HepG2 (cell line): ENCODE measurements at regions not wholly inside any gene's neighbourhood (a gene's known extent, or its start where the extent isn't known, plus 50 kb on each side); places are given as distances from the start of the nearest gene placed in this dataset.

ENCODE experiments used
- ATAC-seq: fragments of 200-7000 bp; cut with Tn5 transposase; 3 replicates; pipeline ENCODE4 v1.9.1; 2020; ENCODE audit warnings: mild to moderate bottlenecking, moderate library complexity
- BruUV-seq: library from RNA; stranded (reverse); fragments of 400-500 nt; replicated peaks from 2 replicates; lab custom pipeline; 2021; lab: Mats Ljungman, UMichigan
- CTCF ChIA-PET: fragments of 300-600 bp; formaldehyde crosslinking; extraction: SDS; loops from one replicate; lab custom pipeline; 2021; ENCODE audit warnings: low total read pairs, inconsistent platforms, low intra/inter-chr PET ratio; lab: Yijun Ruan, JAX
- POLR2A ChIA-PET: fragments of 350-600 bp; sonication (Branson Sonifier 250); formaldehyde crosslinking; loops from one replicate; lab custom pipeline; 2020; ENCODE audit warnings: antibody characterized with exemption, inconsistent platforms; lab: Yijun Ruan, JAX
- DNase-seq: peaks from one replicate; pipeline ENCODE4 v3.0.0-alpha.2; 2015; ENCODE audit warnings: low spot score
- FAIRE-seq: peaks from 3 replicates; lab custom pipeline; 2011; peaks lifted over from hg19 to GRCh38; lab: Jason Lieb, UNC
- H2AFZ ChIP-seq: one replicate; pipeline ENCODE4 v1.6.1; 2011; ENCODE audit warnings: low read length, inconsistent platforms
- H3K27ac ChIP-seq: fragments of 300-600 bp; 3 replicates; pipeline ENCODE4 v1.8.0; 2011; ENCODE audit warnings: mixed run types, mild to moderate bottlenecking, mixed read lengths, low read length, inconsistent platforms; ENCODE audit not compliant: insufficient read depth; ENCODE audit errors: extremely low read length
- H3K27me3 ChIP-seq, 2 experiments: fragments of 200-600 bp in 1 of 2; 2 replicates in 1 of 2; 3 replicates in 1 of 2; pipeline versions ENCODE4 v1.6.0 to v1.8.0; 2011; ENCODE audit warnings: low read length in 2 of 2, mild to moderate bottlenecking in 2 of 2, moderate library complexity in 2 of 2, inconsistent platforms in 1 of 2; ENCODE audit not compliant: insufficient read depth in 2 of 2, control insufficient read depth in 1 of 2
- H3K36me3 ChIP-seq, 2 experiments: fragments of 200-600 bp in 1 of 2; replicated peaks in 1 of 2; 2 replicates in 1 of 2; 3 replicates in 1 of 2; pipeline versions ENCODE4 v1.5.1 to v1.8.0; 2011; ENCODE audit warnings: low read length in 2 of 2, inconsistent platforms in 1 of 2; ENCODE audit not compliant: insufficient read depth in 2 of 2, control insufficient read depth in 1 of 2
- H3K4me1 ChIP-seq: 2 replicates; pipeline ENCODE4 v1.5.1; 2012; ENCODE audit warnings: low read length, inconsistent platforms; ENCODE audit not compliant: insufficient read depth
- H3K4me2 ChIP-seq: 2 replicates; pipeline ENCODE4 v1.6.0; 2011; ENCODE audit warnings: low read depth, low read length, inconsistent platforms
- H3K4me3 ChIP-seq, 3 experiments: fragments of 200-600 bp in 1 of 3; sonication (generic), shearing (Covaris generic) in 1 of 3; replicated peaks in 1 of 3; 2 replicates each; pipeline ENCODE4 v1.5.1; 2011 to 2016; ENCODE audit warnings: low read length in 3 of 3, inconsistent platforms in 2 of 3, low read depth in 2 of 3, mild to moderate bottlenecking in 2 of 3, control low read depth in 1 of 3, mixed read lengths in 1 of 3; ENCODE audit not compliant: insufficient read depth in 1 of 3
- H3K79me2 ChIP-seq: one replicate; pipeline ENCODE4 v1.6.1; 2011; ENCODE audit warnings: low read length, inconsistent platforms; ENCODE audit not compliant: insufficient read depth
- H3K9ac ChIP-seq: 2 replicates; pipeline ENCODE4 v1.6.0; 2011; ENCODE audit warnings: mild to moderate bottlenecking, low read depth, low read length, inconsistent platforms; ENCODE audit not compliant: insufficient read depth
- H3K9me3 ChIP-seq: 2 replicates; pipeline ENCODE4 v1.5.1; 2012; ENCODE audit warnings: mild to moderate bottlenecking, low read length
- H4K20me1 ChIP-seq: 2 replicates; pipeline ENCODE4 v1.6.0; 2011; ENCODE audit warnings: inconsistent platforms, mild to moderate bottlenecking, low read length, moderate library complexity; ENCODE audit not compliant: insufficient read depth
- CENPX ChIP-seq: sonication (generic); formaldehyde crosslinking; IDR thresholded peaks from 2 replicates; pipeline ENCODE4 v1.9.0; 2021; ENCODE audit warnings: mild to moderate bottlenecking, missing genetic modification reagents, moderate library complexity
- FOXK2 ChIP-seq: fragments of 450-650 bp; IDR thresholded peaks from 2 replicates; pipeline ENCODE4 v1.6.1; 2016
- HDAC2 ChIP-seq: sonication (generic); formaldehyde crosslinking; IDR thresholded peaks from 2 replicates; pipeline ENCODE4 v1.4.0; 2020; ENCODE audit warnings: missing genetic modification reagents
- REXO4 ChIP-seq: sonication (generic); formaldehyde crosslinking; IDR thresholded peaks from 2 replicates; pipeline ENCODE4 v1.8.0; 2022; ENCODE audit warnings: missing genetic modification reagents, mild to moderate bottlenecking, borderline replicate concordance
- WGBS: methylation state at CpG from one replicate; pipeline ENCODE4 v1.1.6; 2017; ENCODE audit warnings: low lambda C conversion rate; 5-methylcytosine and 5-hydroxymethylcytosine counted together
- in situ Hi-C: cut with HindIII; loops from 2 replicates; pipeline ENCODE4 v1.10.0; 2017; ENCODE audit warnings: low pct_unique_long_range_greater_than_20kb; ENCODE audit not compliant: extremely low pct_ligation_motif_present
- intact Hi-C: fragments of 100-400 bp; cut with micrococcal nuclease; formaldehyde crosslinking; loops from one replicate; pipeline ENCODE4 v1.10.0; 2022; ENCODE audit not compliant: unreplicated experiment
- TF ChIP-seq, protein P1 (sequence below): IDR thresholded peaks from 2 replicates; pipeline ENCODE4 v1.6.1; 2012; ENCODE audit warnings: low read depth, low read length, improper control_type of control experiment
- TF ChIP-seq, protein P2 (sequence below): sonication (generic); formaldehyde crosslinking; IDR thresholded peaks from 2 replicates; pipeline ENCODE4 v1.8.0; 2022; ENCODE audit warnings: missing genetic modification reagents, mild to moderate bottlenecking, moderate library complexity, borderline replicate concordance
- TF ChIP-seq, protein P3 (sequence below): sonication (generic); formaldehyde crosslinking; IDR thresholded peaks from 2 replicates; pipeline ENCODE4 v1.5.1; 2020; ENCODE audit warnings: mild to moderate bottlenecking, moderate library complexity, missing genetic modification reagents
- TF ChIP-seq, protein P4 (sequence below): sonication (generic); formaldehyde crosslinking; IDR thresholded peaks from 2 replicates; pipeline ENCODE4 v1.4.0; 2020; ENCODE audit warnings: missing genetic modification reagents
- TF ChIP-seq, protein P5 (sequence below): sonication (generic); formaldehyde crosslinking; IDR thresholded peaks from 2 replicates; pipeline ENCODE4 v1.8.0; 2022; ENCODE audit warnings: mild to moderate bottlenecking, missing genetic modification reagents, moderate library complexity

DNA sequence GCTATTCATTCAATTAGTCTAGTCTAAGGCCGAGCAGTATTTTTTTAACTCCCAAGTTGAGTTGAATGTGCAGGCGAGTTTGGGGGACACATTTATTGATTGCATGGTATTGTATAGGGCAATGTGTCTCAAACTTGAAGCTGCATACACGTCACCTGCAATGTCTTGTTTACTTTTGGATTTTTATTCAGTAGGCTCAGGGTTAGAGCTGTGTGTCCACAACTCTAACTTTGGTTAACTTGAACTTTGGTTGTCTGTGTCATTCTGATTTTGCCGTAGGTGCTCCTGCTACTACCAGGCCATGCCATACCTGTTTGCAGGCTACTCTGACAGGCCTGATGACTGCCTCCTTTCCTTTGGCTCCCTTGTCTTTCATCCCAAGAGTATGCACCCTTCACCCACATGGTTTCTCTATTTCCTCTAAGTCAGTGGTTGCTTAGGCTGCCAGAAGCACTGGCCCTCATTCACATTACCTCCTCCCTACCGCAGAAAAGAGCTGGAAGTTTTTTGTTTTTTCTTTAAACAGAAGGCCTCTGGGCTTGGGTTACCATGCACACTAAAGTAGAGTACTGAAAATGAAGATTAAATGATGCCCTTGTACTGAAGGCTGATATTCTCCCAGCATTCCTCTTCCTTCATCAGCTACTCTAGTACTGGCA, 219.4 kb upstream of the SPOPL start (continued):
- TF ChIP-seq, protein P1, sequence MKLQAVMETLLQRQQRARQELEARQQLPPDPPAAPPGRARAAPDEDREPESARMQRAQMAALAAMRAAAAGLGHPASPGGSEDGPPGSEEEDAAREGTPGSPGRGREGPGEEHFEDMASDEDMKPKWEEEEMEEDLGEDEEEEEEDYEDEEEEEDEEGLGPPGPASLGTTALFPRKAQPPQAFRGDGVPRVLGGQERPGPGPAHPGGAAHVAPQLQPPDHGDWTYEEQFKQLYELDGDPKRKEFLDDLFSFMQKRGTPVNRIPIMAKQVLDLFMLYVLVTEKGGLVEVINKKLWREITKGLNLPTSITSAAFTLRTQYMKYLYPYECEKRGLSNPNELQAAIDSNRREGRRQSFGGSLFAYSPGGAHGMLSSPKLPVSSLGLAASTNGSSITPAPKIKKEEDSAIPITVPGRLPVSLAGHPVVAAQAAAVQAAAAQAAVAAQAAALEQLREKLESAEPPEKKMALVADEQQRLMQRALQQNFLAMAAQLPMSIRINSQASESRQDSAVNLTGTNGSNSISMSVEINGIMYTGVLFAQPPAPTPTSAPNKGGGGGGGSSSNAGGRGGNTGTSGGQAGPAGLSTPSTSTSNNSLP = peak; percentile 75; the same call in 1 of the 2 replicates
- peak; percentile 88 for TF ChIP-seq FOXK2
- no peak for TF ChIP-seq CENPX (CRISPR knock-in tag)
- peak; percentile 64; the same call in 1 of the 2 replicates for TF ChIP-seq HDAC2 (CRISPR knock-in tag)
- TF ChIP-seq, protein P2, sequence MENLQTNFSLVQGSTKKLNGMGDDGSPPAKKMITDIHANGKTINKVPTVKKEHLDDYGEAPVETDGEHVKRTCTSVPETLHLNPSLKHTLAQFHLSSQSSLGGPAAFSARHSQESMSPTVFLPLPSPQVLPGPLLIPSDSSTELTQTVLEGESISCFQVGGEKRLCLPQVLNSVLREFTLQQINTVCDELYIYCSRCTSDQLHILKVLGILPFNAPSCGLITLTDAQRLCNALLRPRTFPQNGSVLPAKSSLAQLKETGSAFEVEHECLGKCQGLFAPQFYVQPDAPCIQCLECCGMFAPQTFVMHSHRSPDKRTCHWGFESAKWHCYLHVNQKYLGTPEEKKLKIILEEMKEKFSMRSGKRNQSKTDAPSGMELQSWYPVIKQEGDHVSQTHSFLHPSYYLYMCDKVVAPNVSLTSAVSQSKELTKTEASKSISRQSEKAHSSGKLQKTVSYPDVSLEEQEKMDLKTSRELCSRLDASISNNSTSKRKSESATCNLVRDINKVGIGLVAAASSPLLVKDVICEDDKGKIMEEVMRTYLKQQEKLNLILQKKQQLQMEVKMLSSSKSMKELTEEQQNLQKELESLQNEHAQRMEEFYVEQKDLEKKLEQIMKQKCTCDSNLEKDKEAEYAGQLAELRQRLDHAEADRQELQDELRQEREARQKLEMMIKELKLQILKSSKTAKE (CRISPR knock-in tag) = peak; percentile 49; the same call in 1 of the 2 replicates
- TF ChIP-seq, protein P3, sequence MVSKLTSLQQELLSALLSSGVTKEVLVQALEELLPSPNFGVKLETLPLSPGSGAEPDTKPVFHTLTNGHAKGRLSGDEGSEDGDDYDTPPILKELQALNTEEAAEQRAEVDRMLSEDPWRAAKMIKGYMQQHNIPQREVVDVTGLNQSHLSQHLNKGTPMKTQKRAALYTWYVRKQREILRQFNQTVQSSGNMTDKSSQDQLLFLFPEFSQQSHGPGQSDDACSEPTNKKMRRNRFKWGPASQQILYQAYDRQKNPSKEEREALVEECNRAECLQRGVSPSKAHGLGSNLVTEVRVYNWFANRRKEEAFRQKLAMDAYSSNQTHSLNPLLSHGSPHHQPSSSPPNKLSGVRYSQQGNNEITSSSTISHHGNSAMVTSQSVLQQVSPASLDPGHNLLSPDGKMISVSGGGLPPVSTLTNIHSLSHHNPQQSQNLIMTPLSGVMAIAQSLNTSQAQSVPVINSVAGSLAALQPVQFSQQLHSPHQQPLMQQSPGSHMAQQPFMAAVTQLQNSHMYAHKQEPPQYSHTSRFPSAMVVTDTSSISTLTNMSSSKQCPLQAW (CRISPR knock-in tag) = peak; percentile 75

DNA sequence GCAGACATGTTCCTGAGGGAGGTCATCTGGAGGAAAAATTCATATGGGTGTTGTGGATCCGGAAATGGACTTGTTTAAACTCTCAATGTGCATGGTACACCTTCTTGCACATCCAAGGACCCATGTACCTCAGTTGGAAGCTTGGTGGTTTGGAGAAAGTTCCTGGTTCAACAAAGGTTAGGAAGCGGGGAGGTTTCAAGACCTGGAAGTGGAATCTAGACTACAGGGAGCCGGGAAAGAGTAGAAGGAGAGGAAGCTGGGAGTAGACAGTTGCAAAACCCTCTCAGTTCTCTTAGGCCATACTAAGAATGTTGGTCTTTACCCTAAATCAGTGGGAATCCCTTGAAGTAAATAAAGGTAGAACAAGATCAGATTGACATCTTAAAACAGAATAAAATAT, 209.8 kb upstream of the SPOPL start:
- intact Hi-C loops (no loop called here), in situ Hi-C loops (no loop called here)
- Histone ChIP-seq H3K9ac (no peak overlapping the region), H3K9me3 (no peaks in the 10 kb centered on the region), H2AFZ (no peak overlapping the region), H3K79me2 (no peaks in the 10 kb centered on the region), H3K4me1 (no peaks in the 10 kb centered on the region), H4K20me1 (no peaks in the 10 kb centered on the region), H3K36me3 (no peaks in the 10 kb centered on the region), H3K27me3 (no peaks in the 10 kb centered on the region), H3K4me2 (no peak overlapping the region), H3K4me3 (no peak overlapping the region), H3K27ac (no peak overlapping the region)
- BruUV-seq = no TSS peak
- 93% methylated on average over 3 of the region's 3 CpGs for WGBS
- no peak for ATAC-seq
- no peak for FAIRE-seq
- CTCF ChIA-PET = no interaction called here
- POLR2A ChIA-PET = no interaction called here
- no peak for DNase-seq
- TF ChIP-seq, protein P4, sequence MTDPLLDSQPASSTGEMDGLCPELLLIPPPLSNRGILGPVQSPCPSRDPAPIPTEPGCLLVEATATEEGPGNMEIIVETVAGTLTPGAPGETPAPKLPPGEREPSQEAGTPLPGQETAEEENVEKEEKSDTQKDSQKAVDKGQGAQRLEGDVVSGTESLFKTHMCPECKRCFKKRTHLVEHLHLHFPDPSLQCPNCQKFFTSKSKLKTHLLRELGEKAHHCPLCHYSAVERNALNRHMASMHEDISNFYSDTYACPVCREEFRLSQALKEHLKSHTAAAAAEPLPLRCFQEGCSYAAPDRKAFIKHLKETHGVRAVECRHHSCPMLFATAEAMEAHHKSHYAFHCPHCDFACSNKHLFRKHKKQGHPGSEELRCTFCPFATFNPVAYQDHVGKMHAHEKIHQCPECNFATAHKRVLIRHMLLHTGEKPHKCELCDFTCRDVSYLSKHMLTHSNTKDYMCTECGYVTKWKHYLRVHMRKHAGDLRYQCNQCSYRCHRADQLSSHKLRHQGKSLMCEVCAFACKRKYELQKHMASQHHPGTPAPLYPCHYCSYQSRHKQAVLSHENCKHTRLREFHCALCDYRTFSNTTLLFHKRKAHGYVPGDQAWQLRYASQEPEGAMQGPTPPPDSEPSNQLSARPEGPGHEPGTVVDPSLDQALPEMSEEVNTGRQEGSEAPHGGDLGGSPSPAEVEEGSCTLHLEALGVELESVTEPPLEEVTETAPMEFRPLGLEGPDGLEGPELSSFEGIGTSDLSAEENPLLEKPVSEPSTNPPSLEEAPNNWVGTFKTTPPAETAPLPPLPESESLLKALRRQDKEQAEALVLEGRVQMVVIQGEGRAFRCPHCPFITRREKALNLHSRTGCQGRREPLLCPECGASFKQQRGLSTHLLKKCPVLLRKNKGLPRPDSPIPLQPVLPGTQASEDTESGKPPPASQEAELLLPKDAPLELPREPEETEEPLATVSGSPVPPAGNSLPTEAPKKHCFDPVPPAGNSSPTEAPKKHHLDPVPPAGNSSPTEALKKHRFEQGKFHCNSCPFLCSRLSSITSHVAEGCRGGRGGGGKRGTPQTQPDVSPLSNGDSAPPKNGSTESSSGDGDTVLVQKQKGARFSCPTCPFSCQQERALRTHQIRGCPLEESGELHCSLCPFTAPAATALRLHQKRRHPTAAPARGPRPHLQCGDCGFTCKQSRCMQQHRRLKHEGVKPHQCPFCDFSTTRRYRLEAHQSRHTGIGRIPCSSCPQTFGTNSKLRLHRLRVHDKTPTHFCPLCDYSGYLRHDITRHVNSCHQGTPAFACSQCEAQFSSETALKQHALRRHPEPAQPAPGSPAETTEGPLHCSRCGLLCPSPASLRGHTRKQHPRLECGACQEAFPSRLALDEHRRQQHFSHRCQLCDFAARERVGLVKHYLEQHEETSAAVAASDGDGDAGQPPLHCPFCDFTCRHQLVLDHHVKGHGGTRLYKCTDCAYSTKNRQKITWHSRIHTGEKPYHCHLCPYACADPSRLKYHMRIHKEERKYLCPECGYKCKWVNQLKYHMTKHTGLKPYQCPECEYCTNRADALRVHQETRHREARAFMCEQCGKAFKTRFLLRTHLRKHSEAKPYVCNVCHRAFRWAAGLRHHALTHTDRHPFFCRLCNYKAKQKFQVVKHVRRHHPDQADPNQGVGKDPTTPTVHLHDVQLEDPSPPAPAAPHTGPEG = no peak
- no peak for TF ChIP-seq REXO4
- TF ChIP-seq, protein P5, sequence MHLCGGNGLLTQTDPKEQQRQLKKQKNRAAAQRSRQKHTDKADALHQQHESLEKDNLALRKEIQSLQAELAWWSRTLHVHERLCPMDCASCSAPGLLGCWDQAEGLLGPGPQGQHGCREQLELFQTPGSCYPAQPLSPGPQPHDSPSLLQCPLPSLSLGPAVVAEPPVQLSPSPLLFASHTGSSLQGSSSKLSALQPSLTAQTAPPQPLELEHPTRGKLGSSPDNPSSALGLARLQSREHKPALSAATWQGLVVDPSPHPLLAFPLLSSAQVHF (CRISPR knock-in tag) = no peak
